ENCODE measurements at regions not wholly inside any gene's neighbourhood (a gene's known extent, or its start where the extent isn't known, plus 50 kb on each side); places are given as distances from the start of the nearest gene placed in this dataset.
"Not testable (repeated sequence)": the region's sequence is repeated elsewhere in the genome, so short reads cannot be mapped to it uniquely, and the experiment has no call there.

GRCh38 chr5:101271416-101271815, 368.3 kb upstream of the ST8SIA4 start:
- intact Hi-C loops (cut with micrococcal nuclease) = no loop called here
- POLR2A ChIA-PET = no interaction called here
- no peaks in the 10 kb centered on the region for H3K36me3 Mint-ChIP-seq
- no peak overlapping the region for H3K4me3 Mint-ChIP-seq
- H3K4me1 Mint-ChIP-seq (ENCODE audit: low read depth) = no peaks in the 10 kb centered on the region
- CTCF ChIA-PET = no interaction called here
- no peak overlapping the region for H3K27ac Mint-ChIP-seq
- DNase-seq = no peak
- no peaks in the 10 kb centered on the region for H3K9me3 Mint-ChIP-seq
- peaks cover 3% of the 10 kb centered on the region for H3K27me3 Mint-ChIP-seq

GRCh38 chr5:101260857-101261256, 357.8 kb upstream of the ST8SIA4 start:
- intact Hi-C loops (cut with micrococcal nuclease) = no loop called here
- Mint-ChIP-seq H3K9me3 (no peaks in the 10 kb centered on the region), H3K4me3 (no peak overlapping the region), H3K27ac (no peak overlapping the region), H3K27me3 (no peaks in the 10 kb centered on the region), H3K4me1 (ENCODE audit: low read depth) (no peaks in the 10 kb centered on the region), H3K36me3 (no peaks in the 10 kb centered on the region)
- CTCF ChIA-PET = no interaction called here
- POLR2A ChIA-PET = no interaction called here
- no peak for DNase-seq

GRCh38 chr5:101253096-101253495, 350.0 kb upstream of the ST8SIA4 start:
- H3K36me3 Mint-ChIP-seq = no peaks in the 10 kb centered on the region
- no peak overlapping the region for H3K27ac Mint-ChIP-seq
- DNase-seq = no peak
- H3K9me3 Mint-ChIP-seq = peaks cover under 1% of the 10 kb centered on the region
- ChIA-PET CTCF (no interaction called here), POLR2A (no interaction called here)
- peaks cover 2% of the 10 kb centered on the region for H3K27me3 Mint-ChIP-seq
- no peaks in the 10 kb centered on the region for H3K4me1 Mint-ChIP-seq (ENCODE audit: low read depth)
- intact Hi-C loops (cut with micrococcal nuclease) = no loop called here
- H3K4me3 Mint-ChIP-seq = no peak overlapping the region

GRCh38 chr5:101244621-101245020, 341.5 kb upstream of the ST8SIA4 start:
- Mint-ChIP-seq H3K27ac (no peak overlapping the region), H3K9me3 (peaks cover 6% of the 10 kb centered on the region), H3K27me3 (peaks cover 7% of the 10 kb centered on the region), H3K4me1 (ENCODE audit: low read depth) (no peaks in the 10 kb centered on the region), H3K4me3 (no peak overlapping the region), H3K36me3 (no peaks in the 10 kb centered on the region)
- ChIA-PET POLR2A (no interaction called here), CTCF (no interaction called here)
- no peak for DNase-seq
- intact Hi-C loops (cut with micrococcal nuclease) = no loop called here

GRCh38 chr5:101212942-101213514, 309.9 kb upstream of the ST8SIA4 start:
- no peaks in the 10 kb centered on the region for H3K27me3 Mint-ChIP-seq
- no peaks in the 10 kb centered on the region for H3K9me3 Mint-ChIP-seq
- ChIA-PET POLR2A (no interaction called here), CTCF (no interaction called here)
- intact Hi-C loops (cut with micrococcal nuclease) = no loop called here
- no peak overlapping the region for H3K4me3 Mint-ChIP-seq
- no peak for DNase-seq
- H3K36me3 Mint-ChIP-seq = no peaks in the 10 kb centered on the region
- H3K4me1 Mint-ChIP-seq (ENCODE audit: low read depth) = no peaks in the 10 kb centered on the region
- H3K27ac Mint-ChIP-seq = no peak overlapping the region

GRCh38 chr5:101206534-101206933, 303.5 kb upstream of the ST8SIA4 start:
- no peak for DNase-seq
- no peaks in the 10 kb centered on the region for H3K4me1 Mint-ChIP-seq (ENCODE audit: low read depth)
- H3K9me3 Mint-ChIP-seq = no peaks in the 10 kb centered on the region
- no peak overlapping the region for H3K4me3 Mint-ChIP-seq
- no peaks in the 10 kb centered on the region for H3K27me3 Mint-ChIP-seq
- no peaks in the 10 kb centered on the region for H3K36me3 Mint-ChIP-seq
- CTCF ChIA-PET = no interaction called here
- no peak overlapping the region for H3K27ac Mint-ChIP-seq
- POLR2A ChIA-PET = no interaction called here
- intact Hi-C loops (cut with micrococcal nuclease) = no loop called here

GRCh38 chr5:101205065-101205464, 302.0 kb upstream of the ST8SIA4 start:
- DNase-seq; intact Hi-C loops (cut with micrococcal nuclease); H3K27me3 Mint-ChIP-seq; H3K9me3 Mint-ChIP-seq; H3K4me1 Mint-ChIP-seq (ENCODE audit: low read depth); H3K36me3 Mint-ChIP-seq; H3K4me3 Mint-ChIP-seq; H3K27ac Mint-ChIP-seq; CTCF ChIA-PET; POLR2A ChIA-PET: not testable (repeated sequence)

GRCh38 chr5:101180365-101180764, 277.3 kb upstream of the ST8SIA4 start:
- DNase-seq; H3K27ac Mint-ChIP-seq; H3K36me3 Mint-ChIP-seq; POLR2A ChIA-PET; H3K4me1 Mint-ChIP-seq (ENCODE audit: low read depth); H3K4me3 Mint-ChIP-seq; H3K27me3 Mint-ChIP-seq; intact Hi-C loops (cut with micrococcal nuclease): not testable (repeated sequence)
- CTCF ChIA-PET = interaction anchor here (0.6 kb wide), 1 partner anchor 209 kb away, joined by 3 read pairs; no protein-coding TSS in a partner anchor
- H3K9me3 Mint-ChIP-seq = peaks cover 18% of the 10 kb centered on the region

- no peaks in the 10 kb centered on the region for H3K36me3 Mint-ChIP-seq
- ChIA-PET CTCF (no interaction called here), POLR2A (no interaction called here)
- H3K4me1 Mint-ChIP-seq (ENCODE audit: low read depth) = no peaks in the 10 kb centered on the region
- peaks cover 18% of the 10 kb centered on the region for H3K9me3 Mint-ChIP-seq
- intact Hi-C loops (cut with micrococcal nuclease) = no loop called here
- DNase-seq = no peak
- no peak overlapping the region for H3K4me3 Mint-ChIP-seq
- no peak overlapping the region for H3K27ac Mint-ChIP-seq
- peaks cover 2% of the 10 kb centered on the region for H3K27me3 Mint-ChIP-seq
Observed at GRCh38 chr5:101176605-101177004, 273.5 kb upstream of the ST8SIA4 start.

GRCh38 chr5:101174981-101175380, 271.9 kb upstream of the ST8SIA4 start:
- DNase-seq = no peak
- POLR2A ChIA-PET = no interaction called here
- H3K4me3 Mint-ChIP-seq = no peak overlapping the region
- no peak overlapping the region for H3K27ac Mint-ChIP-seq
- CTCF ChIA-PET = no interaction called here
- H3K9me3 Mint-ChIP-seq = peaks cover 18% of the 10 kb centered on the region
- peaks cover 2% of the 10 kb centered on the region for H3K27me3 Mint-ChIP-seq
- no peaks in the 10 kb centered on the region for H3K36me3 Mint-ChIP-seq
- intact Hi-C loops (cut with micrococcal nuclease) = no loop called here
- no peaks in the 10 kb centered on the region for H3K4me1 Mint-ChIP-seq (ENCODE audit: low read depth)

- Mint-ChIP-seq H3K4me1 (ENCODE audit: low read depth) (no peaks in the 10 kb centered on the region), H3K36me3 (no peaks in the 10 kb centered on the region), H3K4me3 (no peak overlapping the region), H3K27ac (no peak overlapping the region), H3K9me3 (no peaks in the 10 kb centered on the region), H3K27me3 (no peaks in the 10 kb centered on the region)
- no peak for DNase-seq
- CTCF ChIA-PET = no interaction called here
- POLR2A ChIA-PET = no interaction called here
- intact Hi-C loops (cut with micrococcal nuclease) = no loop called here
Observed at GRCh38 chr5:101163088-101163487, 260.0 kb upstream of the ST8SIA4 start.

GRCh38 chr5:101160002-101160401, 256.9 kb upstream of the ST8SIA4 start:
- Mint-ChIP-seq H3K36me3 (no peaks in the 10 kb centered on the region), H3K27me3 (no peaks in the 10 kb centered on the region), H3K27ac (no peak overlapping the region), H3K4me3 (no peak overlapping the region), H3K4me1 (ENCODE audit: low read depth) (no peaks in the 10 kb centered on the region), H3K9me3 (no peaks in the 10 kb centered on the region)
- intact Hi-C loops (cut with micrococcal nuclease) = no loop called here
- POLR2A ChIA-PET = no interaction called here
- DNase-seq = no peak
- CTCF ChIA-PET = no interaction called here

- H3K27me3 Mint-ChIP-seq = no peaks in the 10 kb centered on the region
- H3K9me3 Mint-ChIP-seq = no peaks in the 10 kb centered on the region
- H3K27ac Mint-ChIP-seq = no peak overlapping the region
- POLR2A ChIA-PET = no interaction called here
- DNase-seq = no peak
- H3K4me3 Mint-ChIP-seq = no peak overlapping the region
- intact Hi-C loops (cut with micrococcal nuclease) = no loop called here
- H3K4me1 Mint-ChIP-seq (ENCODE audit: low read depth) = no peaks in the 10 kb centered on the region
- H3K36me3 Mint-ChIP-seq = no peaks in the 10 kb centered on the region
- CTCF ChIA-PET = no interaction called here
Observed at GRCh38 chr5:101159006-101159405, 255.9 kb upstream of the ST8SIA4 start.

GRCh38 chr5:101153526-101153925, 250.4 kb upstream of the ST8SIA4 start:
- Mint-ChIP-seq H3K27ac (no peak overlapping the region), H3K9me3 (no peaks in the 10 kb centered on the region), H3K4me1 (ENCODE audit: low read depth) (peaks cover 5% of the 10 kb centered on the region), H3K27me3 (no peaks in the 10 kb centered on the region), H3K4me3 (no peak overlapping the region), H3K36me3 (no peaks in the 10 kb centered on the region)
- no peak for DNase-seq
- ChIA-PET CTCF (no interaction called here), POLR2A (no interaction called here)
- intact Hi-C loops (cut with micrococcal nuclease) = no loop called here

All from activated CD4-positive, alpha-beta memory T cell treated with anti-CD3 and anti-CD28 coated beads for 36 hours (primary cell).